Myocyte (in vitro differentiated cells): ENCODE measurements at regions not wholly inside any gene's neighbourhood (a gene's known extent, or its start where the extent isn't known, plus 50 kb on each side); places are given as distances from the start of the nearest gene placed in this dataset.

ENCODE experiments used
- DNase-seq: peaks from one replicate; pipeline ENCODE4 v3.0.0-alpha.2; 2012; ENCODE audit warnings: low read depth

DNA sequence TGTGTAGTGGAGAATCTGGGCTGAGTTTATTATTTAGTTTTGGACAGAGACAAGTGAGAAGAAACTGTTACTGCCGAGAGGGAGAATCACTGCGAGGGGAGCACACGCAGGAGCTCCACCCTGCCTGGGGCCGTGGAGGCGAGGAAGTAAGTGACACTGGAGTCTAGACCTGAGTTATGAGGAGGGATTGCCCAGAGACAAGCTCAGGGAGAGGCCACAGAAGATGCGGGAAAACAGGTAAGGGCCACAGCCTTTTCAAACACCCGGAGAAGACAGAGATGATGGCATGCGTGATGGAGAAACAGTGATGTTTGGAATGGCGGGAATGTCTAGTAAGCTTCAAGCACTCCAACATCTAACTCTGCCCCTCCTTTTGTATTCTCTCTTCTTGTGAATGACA lies 84.1 kb downstream of the TNFSF11 start:
- no peak for DNase-seq

DNA sequence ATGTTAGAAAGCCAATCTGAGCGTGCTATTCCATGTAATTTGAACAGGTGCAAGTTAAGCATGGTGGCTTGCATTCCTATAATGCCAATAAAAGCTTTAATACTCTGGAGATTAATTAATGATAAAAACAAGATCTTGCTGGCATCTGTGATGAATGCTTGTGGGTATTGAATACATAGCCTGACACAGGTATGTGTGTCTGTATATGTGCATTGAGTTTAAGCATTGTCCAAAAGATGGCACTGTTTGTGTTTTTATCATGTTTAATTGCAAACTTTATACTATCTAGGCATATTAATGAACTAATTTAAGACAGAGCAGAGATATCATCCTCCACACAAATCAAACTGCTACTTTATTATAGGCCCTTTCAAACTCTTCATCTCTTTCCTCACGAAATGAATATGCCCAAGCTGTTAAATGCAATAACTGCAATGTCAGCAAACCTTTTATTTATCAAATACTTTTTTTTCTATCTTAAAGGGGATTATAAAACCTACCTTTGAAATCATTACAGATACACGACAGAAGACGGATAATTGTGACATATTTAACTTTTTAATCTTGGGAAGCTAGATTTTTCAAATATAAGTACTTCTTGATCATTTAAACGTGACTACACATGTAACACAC lies 86.5 kb downstream of the TNFSF11 start:
- peak; percentile 10 for DNase-seq

DNA sequence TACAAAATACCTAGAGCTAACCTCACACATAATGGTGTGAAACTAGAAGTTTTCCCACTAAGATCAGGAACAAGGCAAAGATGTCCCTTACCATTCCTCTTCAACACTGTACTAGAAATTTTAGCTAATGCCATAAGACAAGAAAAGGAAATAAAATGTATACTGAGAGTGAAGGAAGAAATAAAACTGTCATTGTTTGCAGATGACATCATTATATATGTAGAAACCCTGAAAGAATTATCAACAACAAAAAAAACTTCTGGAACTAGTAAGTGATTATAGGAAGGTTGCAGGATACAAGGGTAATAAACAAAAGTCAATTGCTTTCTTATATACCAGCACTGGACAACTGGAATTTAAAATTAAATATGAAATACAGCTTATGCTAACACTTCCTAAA lies 93.7 kb downstream of the TNFSF11 start:
- no peak for DNase-seq

DNA sequence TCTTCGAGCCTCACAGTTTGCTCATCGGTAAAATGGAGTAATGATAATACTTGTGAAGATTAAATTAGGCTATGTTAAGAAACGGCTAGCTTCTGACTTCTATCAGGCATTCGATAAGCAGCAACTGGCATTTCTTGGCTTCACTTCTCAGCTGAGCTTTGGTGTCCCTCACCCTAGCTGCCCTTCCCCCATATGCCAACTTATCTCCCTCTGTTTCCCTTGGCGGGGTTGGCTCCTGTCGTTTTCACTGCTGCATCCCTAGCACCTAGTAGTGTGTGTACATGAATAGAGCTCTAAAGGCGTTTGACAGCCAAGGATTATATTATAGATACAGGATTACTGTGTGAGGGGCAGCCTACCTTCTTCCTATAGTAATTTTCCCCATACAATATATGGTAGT lies 97.5 kb downstream of the TNFSF11 start:
- DNase-seq: no peak

DNA sequence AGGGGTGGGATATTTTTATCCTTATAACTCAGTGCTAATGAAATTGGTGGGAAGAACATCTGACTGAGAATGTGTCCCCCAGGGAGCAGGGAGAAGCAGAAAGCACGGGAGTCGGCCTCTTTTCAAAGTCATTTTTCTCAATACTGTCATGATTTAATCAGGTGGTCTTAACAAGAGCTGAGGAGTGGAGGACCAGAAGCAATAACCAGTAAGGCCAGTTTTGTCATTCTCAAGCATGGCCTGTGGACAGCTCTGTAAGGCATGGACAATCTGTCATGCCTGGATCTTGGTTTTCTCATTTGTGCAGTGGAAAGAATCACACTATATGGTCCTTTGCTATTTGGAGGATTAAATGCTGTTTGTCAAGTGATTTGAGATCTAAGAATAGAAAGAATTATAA lies 99.7 kb downstream of the TNFSF11 start:
- DNase-seq: no peak

DNA sequence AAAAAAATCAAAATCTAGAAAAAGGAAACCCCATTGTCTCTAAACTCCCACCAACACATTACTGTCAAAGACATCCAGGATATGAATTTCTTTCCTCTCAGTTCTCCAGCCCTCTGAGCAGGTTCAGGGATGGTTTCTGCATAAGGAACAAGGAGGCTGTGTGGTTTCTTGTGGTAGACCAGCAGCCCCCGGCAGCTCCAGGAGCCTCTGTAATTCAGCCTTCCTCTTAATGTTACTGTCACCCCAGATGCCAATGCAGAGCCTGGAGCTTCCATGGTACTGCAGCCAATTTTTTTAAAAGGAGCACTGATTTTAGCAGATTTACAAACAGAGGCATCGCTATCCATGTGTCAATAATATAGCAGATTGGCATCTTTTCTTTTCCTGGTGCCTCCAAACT lies 100.6 kb upstream of the FAM216B start:
- DNase-seq: no peak

DNA sequence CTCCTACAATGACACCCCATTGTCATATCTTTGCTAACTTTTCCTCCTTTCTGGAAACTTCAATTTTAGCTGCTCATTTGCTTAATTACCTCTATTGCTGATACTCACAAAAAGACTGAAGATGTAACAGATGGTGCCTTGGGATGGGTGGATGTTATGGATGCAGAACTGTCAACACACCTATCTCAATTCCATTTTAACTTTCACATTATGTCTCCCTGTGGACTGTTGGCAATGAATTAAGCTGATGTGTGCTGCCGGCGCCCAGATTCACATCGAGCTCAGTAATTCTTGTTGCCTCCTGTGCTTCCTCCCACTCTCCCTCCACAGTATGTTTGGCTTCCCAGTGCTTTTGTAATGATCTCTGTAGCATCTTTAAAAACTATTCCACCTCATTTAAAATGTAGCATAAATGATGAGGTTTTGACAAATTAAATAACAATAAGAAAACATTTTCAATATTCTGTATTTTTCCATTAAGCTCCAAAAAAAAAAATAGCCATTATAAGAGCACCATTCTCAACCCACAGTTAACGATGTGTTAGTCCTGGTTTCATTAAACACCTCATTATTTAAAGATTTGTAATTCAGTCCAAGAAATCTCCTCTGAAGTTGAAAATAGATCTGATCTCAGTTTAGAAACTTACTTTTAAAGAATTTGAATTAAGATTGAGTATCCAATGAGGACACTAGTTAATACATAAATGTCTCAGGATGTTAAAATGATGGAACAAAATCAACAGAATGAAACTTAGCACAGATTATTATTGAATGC lies 99.9 kb upstream of the FAM216B start:
- DNase-seq: no peak

DNA sequence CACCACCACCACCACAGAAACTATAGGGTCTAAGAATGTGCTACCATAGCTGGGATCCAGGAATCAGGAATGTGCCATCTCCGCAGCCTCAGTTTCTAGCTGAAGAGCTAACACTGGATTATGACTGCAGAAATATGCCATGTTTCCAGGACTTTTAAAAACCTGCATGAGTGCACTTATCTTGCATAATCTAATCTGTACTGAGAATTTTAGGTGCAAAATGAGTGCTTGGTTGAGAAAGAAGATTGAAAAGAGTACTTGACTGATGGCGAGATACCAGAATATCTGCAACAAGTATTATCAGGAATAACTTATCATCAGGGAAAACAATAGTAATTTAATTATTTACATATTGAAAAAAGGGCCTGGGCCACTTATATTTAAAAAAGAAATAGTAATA lies 97.2 kb upstream of the FAM216B start:
- no peak for DNase-seq

DNA sequence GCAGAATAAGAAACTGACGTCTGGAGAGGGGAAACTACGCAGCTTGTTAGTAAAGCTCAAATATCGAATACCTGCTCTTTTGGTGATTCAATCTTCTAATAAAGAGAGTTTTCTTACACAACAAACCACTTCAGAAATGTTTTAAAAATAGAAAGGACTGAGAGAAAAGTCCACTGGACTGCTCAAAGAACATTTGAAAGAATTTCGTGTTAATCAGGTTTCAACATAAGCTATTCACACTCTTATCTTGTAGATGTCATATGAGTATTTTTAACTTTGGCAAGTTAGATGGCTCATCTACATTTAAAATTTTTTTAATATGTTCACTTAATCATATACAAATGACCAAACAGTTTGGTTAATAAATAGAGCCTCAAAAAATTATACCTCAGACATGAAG lies 95.6 kb upstream of the FAM216B start:
- no peak for DNase-seq

DNA sequence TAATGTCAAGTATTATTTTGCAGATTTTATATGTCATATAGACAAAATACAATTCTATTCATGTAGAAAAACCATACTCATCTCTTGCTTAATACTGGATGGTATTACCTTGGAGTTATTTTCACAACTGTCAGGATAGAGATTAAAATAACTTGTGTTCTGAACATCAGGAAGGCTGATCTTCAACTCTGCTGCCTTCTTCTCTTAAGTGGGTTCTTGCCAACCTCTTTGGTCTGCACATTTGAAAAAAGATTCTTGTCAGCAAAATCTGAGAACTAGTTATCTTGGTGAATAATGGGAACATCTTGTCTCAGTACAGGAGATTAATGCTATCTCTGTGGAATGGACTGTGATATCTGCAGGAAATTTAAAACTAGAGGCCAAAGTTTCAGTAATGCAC lies 95.2 kb upstream of the FAM216B start:
- no peak for DNase-seq

DNA sequence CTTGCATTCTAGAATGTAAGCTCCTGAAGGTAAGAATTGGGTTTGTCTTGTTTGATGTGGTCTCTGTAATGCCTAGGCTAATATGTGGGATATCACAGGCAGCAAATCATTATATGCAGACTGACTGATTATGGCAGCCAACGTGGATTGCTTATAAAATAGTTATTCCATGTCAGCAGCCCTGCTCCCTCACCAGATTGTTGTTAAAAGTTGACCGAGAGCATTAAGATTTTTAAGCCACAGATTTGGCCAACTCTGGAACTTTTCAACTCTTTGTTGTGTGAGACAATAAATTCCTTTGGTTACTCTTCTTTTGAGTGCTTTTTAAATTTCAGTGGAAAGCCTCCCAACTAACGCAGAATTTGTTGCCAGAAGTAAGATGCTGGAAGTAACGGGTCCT lies 92.6 kb upstream of the FAM216B start:
- no peak for DNase-seq

DNA sequence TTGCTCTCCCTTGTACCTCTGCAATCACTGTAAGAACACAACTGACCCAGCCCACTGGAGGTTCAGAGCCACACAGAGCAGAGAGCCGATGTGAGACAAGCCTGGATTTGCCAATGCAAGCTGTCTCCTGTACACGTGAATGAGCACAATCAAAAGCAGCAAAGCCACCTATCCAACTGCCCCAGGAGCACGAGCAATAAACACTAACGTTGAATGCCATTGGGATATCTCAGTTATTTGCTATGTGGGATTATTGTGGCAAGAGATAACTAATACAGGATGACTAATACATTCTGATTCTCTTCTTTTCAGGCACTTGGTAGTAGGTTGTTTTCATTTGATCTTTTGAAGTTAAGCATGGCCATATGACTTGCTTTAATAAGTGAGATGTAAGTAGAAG lies 85.2 kb upstream of the FAM216B start:
- DNase-seq: peak; percentile 26

DNA sequence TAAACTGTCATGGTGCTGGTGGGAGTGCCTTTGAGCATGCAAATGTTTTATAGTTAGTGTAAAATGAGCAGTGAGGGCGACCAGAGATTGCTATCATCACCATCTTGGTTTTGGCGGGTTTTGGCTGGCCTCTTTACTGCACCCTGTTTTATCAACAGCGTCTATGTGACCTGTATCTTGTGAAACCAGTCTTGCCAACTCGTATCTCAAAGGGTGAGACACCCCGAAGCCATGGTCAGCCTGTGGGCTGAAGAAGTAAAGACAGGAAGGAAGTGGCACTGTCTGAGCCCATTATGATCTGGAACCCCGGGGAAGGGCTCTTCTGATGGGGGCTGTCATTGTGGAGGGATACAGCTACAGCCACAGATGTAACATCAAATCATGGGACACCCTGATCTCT lies 81.5 kb upstream of the FAM216B start:
- no peak for DNase-seq

DNA sequence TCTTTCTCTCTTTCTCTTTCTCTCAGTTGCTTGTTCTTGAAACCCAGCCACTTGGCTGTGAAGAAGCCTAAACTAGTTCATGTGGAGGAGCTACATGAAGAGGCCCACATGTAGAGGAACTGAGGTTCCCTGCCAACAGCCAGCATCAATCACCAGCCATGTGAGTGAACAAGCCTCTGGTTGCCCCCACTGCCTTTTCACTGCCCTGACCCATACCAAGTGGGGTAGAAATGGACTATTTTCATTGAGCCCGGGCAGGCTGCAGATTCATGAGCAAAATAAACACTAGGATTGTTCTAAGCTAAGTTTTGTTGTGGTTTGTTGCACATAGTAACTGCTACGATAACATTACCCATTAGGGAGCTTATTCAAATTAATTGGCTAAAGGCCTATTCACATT lies 78.7 kb upstream of the FAM216B start:
- DNase-seq: no peak

DNA sequence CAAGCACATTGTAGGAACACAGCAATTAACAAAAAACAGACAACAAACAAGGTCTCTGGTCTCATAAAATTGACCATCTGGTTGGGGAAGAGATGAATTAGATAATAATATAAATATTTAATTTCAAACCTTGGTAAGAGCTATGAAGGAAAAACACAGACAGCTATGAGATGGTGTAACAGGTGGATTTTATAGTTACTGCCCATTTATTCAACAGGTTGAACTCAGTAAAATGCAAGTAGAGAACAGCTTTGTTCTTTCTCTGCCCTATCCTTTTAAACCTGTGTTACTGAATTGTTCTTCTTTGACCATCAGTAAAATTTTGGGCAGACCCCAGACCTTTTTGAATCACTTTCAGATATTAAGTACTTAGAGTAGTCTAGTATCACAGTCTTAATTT lies 77.6 kb upstream of the FAM216B start:
- no peak for DNase-seq

DNA sequence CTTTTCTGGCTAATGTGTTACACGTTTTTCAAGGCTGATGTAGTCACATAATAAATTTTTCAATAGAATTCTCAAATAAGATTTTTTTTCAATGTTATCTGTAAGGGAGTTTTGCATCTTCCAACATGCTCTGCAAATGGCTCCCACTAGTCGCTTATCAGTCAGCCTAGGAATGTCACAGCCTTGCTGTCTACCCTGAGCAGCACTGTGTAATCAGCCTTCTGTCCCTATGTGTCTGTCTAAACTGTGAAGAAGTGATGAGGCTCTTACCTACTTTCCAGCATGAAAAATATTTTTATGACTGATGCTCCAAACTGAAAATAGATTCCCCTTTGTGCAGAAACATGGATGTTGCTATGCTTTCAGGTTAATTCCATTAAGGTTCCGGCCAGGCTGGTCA lies 75.1 kb upstream of the FAM216B start:
- peak; percentile 9 for DNase-seq

DNA sequence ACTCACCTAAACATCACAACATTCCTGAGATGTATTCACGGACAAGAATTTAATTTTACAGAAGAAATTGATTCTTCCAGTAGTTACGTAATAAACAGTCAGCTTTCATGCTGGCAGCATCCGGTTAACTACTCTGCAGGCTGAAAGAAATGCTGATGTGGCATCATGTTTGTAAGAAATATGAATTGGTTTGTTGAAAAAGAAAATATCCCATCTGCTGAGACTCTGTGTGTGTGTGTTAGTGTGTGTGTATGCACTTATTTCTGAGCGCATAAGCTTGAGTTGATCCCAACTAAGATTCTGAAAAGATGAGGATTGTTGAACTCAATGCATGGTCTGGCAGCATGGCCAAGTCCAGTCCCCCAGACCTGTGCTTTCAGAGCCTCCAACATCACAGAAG lies 74.3 kb upstream of the FAM216B start:
- DNase-seq: peak; percentile 8

DNA sequence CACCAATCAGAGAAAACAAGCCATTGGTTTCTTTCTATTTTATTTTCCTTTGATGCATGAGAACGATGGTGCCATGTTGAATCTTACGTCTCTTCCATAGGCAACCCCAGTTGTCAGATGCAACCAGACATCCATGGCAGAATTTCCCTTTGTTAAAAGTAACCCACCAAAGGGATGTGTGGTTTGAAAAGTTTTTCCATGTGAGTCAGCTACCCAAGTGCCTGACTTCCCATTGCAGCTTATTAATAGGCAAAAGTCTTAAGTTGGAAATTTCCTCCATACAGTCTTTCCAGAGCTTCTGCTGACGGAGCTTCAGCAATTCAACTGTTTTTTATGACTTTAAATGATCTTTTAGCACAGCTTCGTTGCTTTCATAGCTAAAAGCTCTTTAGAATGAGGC lies 73.8 kb upstream of the FAM216B start:
- peak; percentile 76 for DNase-seq

DNA sequence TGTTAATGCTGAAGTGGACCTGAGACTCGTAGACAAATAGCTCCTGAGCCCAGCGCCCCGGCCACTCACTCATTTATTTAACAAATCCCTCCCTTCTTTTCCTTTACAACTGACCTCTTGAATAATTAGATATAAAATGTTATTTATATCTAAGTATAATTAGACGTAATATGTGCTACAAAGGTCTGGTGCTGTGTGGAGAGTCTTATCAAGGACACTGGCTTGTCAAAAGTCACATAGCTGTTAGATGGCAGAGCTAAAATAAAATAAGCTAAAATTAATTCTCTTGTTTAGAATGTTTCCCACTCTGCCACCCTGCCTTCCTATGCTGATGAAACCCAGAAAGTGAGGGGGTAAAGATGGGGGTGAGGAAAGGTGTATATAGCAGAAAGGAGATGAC lies 73.0 kb upstream of the FAM216B start:
- DNase-seq: no peak

DNA sequence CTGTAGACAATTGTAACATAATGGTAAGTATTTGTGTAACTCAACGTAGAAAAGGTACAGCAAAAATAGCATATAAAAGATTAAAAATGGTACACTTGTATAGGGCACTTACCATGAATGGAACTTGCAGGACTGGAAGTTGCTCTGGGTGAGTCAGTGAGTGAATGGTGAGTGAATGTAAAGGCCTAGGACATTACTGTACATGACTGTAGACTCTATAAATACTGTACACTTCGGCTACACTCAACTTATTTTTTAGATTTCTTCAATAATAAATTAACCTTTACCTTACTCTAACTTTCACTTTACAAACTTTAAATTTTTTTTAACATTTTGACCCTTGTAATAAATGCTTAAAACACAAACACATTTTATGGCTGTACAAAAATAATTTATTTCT lies 72.1 kb upstream of the FAM216B start:
- no peak for DNase-seq

DNA sequence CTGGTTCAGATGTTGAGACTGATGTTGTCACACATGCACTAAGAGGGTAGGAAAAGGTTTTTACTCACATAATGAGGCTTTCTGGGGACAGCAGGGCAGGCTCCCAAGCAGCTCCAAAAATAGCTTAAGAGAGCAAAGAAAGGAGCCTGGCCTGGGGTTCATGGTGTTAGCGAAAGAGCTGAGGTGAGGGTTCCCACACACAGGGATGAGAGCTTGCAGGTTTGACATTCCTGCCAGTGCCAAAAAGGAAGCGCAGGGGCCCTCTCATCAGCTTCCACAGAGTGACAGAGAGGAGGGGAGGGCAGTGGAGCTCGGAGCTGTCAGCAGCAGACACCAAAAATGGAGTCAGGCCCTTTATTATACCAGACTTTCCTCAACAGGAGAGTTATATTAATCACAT lies 65.5 kb upstream of the FAM216B start:
- DNase-seq: no peak

DNA sequence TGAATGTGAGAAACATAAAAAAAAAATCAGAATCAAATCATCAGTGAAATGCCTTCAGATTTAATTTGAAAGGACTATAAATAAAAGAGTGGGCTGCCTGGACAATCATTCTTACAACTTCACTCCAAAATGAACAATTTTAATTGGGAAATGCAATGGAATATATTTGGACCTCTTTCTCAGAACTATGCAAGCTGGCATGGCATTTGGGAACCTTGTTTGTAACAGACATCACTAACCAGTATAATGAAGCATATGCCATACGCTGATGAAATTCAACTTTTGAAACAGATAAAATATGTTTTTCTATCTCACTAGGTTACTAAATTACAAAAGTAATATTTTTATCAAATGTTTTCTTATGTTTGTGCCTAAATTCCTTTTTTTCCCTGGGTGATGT lies 64.2 kb upstream of the FAM216B start:
- no peak for DNase-seq

DNA sequence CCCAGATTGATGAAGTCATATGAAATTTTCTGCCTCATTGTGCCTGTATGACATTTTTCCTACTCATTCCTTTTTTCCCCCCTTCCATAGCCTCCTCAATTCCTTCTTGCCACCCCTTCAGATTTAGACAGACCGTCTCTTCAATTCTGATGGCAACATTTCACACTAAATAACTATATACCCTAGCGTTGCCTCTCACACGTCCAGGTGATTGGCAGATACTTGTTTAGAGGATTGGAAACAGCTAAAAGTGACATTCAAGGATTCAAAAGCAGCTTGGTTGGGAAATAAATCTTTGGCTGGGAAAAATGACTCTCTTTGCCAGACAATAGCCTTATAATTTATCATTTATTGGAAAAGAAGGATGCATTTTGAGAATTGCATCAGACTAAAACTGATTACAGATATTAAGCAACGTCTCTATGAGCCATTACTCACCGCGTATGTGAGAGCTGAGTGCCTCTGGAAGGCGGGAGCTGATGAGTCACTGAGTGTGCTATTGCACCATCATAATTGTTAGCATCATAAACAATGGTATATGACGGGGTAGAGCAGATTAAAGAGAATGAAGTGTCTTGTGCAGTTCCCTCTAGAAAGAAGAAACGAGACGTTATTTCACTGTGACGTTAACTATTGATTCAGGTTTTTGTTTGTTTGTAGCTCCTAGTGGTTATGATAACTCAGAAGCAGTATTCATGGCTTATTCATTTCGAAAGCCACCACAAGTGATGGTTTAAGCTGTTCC lies 61.1 kb upstream of the FAM216B start:
- DNase-seq: peak; percentile 40
